OCI-LY1 (cell line): ENCODE measurements at regions not wholly inside any gene's neighbourhood (a gene's known extent, or its start where the extent isn't known, plus 50 kb on each side); places are given as distances from the start of the nearest gene placed in this dataset.

ENCODE experiments used
- EZH2 ChIP-seq: fragments of 200-600 bp; sonication (generic), shearing (Covaris generic); IDR thresholded peaks from 2 replicates; pipeline ENCODE4 v1.8.0; 2017; ENCODE audit warnings: borderline replicate concordance, mixed run types, mild to moderate bottlenecking, antibody characterized with exemption, low read length, moderate library complexity, mixed read lengths
- TF ChIP-seq, protein P1 (sequence below): fragments of 200-600 bp; sonication (generic), shearing (Covaris generic); IDR thresholded peaks from 2 replicates; pipeline ENCODE4 v1.5.1; 2017; ENCODE audit warnings: mild to moderate bottlenecking, antibody characterized with exemption, low read length, moderate library complexity, mixed read lengths

DNA sequence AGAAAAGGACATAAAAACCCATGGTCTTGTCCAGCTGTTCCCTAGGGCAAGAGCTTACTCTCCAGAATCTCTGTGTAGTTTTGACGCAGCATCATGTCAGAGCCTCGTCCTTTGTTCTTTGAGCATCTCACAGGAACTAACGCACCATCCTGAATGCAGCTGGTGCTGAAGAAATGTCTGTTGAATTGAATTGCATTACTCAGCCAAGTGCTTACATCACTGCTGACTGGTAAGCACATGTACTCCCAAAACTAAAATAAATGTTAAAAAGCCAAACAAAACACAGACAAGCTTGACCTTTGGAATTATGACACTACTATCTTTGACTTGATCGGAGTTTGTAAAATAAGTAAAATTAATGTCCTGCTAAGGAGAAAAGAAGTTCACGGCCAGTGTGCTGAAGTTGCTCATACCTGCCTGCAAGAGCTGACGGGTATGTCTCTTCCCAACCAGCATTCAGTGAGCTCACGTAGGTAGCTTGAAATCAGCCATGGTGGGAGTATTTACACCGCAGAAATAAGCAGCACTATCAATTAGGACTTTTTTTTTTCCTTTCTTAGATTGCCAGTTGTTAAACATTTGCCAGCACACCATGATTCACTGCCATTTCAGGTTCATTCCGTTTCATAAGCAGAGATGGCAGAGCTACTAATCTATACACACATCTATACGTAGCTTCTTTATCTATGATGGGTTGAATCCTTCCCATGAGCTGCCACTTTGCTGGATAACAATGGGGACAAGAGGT, 310.6 kb upstream of the MSX2 start:
- TF ChIP-seq, protein P1, sequence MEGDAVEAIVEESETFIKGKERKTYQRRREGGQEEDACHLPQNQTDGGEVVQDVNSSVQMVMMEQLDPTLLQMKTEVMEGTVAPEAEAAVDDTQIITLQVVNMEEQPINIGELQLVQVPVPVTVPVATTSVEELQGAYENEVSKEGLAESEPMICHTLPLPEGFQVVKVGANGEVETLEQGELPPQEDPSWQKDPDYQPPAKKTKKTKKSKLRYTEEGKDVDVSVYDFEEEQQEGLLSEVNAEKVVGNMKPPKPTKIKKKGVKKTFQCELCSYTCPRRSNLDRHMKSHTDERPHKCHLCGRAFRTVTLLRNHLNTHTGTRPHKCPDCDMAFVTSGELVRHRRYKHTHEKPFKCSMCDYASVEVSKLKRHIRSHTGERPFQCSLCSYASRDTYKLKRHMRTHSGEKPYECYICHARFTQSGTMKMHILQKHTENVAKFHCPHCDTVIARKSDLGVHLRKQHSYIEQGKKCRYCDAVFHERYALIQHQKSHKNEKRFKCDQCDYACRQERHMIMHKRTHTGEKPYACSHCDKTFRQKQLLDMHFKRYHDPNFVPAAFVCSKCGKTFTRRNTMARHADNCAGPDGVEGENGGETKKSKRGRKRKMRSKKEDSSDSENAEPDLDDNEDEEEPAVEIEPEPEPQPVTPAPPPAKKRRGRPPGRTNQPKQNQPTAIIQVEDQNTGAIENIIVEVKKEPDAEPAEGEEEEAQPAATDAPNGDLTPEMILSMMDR: no peak
- no peak for TF ChIP-seq EZH2
